Cerebellar cortex (tissue), 1 donor: ENCODE measurements at regions not wholly inside any gene's neighbourhood (a gene's known extent, or its start where the extent isn't known, plus 50 kb on each side); places are given as distances from the start of the nearest gene placed in this dataset.
"Not testable (repeated sequence)": the region's sequence is repeated elsewhere in the genome, so short reads cannot be mapped to it uniquely, and the experiment has no call there.

Source experiments
- DNase-seq: peaks from one replicate; pipeline ENCODE4 v3.0.0-alpha.2; 2015; ENCODE audit warnings: low spot score

DNA sequence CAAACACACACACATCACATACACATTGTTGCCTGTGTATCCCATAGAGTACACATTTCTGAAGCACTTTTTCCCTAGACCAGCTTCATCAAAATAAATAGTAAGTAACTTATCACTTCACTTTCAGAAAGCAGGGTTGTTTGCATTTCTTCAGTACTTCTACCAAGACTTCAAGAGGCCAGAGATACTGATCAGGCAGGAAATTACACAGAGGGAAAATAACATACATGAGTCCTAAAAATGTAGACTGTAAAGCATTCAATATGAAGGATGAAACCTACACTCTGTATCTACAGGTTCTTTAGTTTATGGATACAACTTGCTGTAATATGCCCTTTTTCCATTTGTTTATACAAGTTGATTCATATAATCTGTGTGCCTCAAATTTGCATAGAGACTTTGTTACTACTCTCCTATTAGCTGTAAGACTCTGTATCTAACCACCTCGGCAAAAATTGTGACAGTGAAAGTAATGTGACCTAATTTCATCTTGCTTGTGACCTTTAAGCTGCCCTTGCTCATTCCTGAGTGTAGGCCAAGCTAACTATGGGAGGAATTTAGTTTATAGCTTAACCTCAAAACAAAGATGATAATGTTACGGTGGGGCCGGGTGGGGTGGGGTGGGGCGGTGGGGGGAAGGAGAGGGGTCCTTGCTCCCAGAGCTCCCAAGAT lies 228.9 kb upstream of the SPOPL start:
- no peak for DNase-seq

DNA sequence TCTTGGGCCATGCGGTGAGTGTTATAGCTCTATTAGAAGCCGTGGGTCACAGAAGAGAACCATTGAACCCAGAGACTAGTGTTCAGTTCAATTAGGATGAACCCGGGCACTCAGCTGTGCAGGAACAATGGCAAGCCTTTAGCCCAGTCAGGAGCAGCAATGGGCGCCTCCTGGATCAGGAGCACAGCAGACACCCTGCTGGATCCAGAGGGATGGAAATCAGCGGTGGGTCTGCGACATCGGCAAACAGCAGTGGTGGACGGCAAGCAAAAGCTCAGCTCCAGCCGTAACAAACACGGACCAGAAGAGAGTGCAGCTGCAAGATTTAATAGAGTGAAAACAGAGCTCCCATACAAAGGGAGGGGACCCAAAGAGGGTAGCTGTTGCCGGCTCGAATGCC lies 228.3 kb upstream of the SPOPL start:
- not testable (repeated sequence) for DNase-seq

DNA sequence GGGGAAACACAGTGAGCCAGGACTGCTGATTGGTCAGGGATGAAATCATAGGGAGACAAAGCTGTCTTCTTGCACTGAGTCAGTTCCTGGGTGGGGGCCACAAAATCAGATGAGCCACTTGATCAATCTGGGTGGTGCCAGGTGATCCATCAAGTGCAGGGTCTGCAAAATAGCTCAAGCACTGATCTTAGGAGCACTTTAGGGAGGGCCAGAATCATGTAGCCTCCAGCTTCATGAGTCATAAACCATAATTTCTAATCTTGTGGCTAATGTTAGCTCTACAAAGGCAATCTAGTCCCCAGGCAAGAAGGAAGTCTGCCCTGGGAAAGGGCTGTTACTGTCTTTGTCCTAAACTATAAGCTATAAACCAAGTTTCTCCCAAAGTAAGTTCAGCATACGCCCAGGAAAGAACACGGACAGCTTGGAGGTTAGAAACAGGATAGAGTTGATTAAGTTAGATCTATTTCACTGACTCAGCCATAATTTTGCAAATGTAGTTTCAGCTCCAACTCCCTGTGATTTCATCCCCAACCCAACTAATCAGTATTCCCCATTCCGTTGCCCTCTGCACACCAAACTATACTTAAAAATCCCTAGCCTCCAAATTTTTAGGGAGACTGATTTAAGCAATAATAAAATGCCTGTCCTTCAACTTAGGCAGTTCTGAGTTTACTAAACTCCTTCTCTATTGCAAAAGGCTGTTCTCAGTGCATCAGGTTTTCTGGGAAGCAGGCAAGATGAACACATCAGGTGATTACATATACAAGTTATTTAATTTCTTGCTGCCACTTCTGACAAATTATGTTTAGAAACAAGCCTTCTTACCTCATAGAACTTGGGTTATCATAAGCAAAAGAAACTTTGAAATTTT lies 226.9 kb upstream of the SPOPL start:
- DNase-seq = no peak

DNA sequence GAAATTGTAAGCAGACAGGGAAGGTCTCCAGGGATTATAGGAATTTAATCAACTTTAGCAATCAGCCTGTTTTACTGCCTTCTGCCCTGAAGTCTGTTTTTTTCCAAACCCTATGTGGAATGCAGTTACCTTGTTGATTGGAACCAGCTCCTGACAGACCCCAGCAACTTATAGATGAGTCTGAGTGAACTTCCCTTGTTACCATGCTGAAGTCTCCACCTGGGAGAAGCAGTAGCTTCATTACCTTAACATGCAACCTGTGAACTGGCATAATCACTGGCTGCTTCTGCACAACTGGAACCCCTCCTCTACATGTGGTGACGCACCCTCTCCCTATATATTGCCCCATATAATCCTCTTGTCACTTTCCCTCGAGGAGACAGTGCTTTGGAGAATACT lies 226.3 kb upstream of the SPOPL start:
- DNase-seq = no peak

DNA sequence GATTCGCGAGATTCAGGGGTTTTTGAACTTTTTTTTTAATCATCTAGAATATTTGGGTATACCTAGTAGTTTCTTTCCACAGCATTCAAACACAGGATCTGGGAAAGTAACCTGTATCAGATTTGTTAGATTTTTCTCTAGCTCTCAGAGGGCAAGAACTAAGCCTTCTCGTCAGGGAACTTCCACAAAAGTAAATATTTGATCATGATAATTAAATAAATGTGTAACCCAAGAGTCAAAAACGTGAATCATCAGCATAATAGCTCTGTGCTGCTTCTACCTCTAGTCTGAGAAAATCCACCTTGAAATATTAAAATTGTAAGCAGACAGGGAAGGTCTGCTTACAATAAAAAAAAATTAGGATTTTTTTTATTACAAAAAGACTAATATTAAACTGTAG lies 225.7 kb upstream of the SPOPL start:
- no peak for DNase-seq

DNA sequence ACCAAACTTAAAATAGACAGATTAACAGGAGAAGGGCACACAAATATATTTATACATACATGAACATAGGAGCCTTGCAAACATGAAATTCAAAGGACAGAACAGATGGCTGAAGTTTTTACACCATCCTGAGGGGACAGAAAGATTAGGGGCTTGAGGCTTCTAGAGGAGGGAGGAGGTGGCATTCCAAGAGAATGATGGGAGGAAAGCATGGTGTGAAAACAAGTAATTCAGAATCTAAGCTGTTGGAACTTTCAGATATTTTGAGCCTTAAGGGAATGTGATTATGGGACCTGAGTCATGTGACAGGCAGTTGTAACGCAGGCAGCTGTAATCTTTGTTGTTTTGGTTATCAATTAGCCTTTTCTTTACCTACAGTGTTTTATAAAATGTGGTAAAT lies 225.2 kb upstream of the SPOPL start:
- no peak for DNase-seq

DNA sequence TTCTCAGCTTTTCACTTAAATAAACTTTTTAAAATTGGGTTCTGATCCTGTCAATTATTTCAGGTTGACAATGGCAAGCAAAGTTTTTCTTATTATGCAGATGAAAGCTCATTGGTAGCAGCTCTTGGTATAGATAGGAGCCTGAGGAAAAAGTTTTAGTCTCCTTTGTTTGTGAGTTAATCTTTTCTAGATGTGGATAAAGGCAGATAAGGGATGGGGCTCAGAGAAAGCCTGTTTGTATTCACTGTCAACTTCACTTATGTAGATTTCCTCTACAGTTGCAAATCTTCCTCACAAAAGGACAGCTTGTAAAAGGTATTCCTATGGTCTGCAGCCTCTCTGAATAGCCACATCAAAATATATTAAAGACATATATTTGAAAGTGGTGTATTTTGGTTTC lies 224.5 kb upstream of the SPOPL start:
- no peak for DNase-seq

DNA sequence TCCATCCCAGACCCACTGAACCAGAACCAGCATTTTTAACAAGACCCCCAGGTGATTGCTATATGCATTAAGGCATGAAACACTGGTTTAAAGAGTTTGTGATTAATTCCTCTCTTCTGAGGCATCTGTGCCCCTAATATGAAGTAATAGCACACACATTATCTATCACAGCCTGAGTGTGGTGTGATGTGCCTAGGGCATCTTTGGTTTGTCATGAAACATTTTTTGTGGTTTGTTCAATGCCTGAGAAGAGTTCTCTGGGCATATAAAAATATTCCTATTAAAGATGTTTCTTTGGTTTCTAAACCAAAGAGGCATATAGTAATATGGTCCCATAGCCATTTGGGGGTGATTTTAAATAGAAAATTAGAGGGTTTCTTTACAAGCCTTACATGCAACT lies 221.7 kb upstream of the SPOPL start:
- no peak for DNase-seq

DNA sequence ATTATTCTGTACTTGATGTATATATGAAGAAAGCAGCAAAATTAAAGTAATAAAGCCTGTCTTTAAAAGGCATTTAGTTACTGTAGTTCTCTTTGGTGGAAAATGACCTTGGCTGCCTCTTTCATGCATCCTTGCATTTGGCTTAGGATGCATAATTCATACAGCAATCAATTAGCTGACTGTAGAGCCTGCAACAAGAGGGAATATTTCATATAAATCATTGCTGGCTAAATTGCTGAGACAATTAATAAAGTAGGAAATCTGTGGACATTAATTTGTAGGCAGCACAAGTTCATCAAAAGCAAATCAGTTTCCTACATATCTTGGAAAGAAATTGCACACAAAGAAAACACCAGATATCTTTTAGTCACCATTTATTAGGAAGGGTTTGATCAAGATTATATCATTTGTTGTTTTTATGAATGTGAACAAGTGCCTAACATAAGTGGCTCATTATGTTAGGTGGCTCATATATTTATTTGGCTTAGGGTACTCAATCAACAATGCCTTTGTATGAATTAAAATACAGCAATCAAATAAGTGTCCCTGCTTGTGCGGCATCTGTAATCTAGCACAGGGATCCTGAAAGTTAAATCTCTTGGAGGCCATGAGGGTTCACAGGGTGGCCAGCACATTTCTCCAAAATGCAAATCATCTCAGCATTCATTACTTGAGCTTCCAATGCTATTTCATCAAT lies 220.4 kb upstream of the SPOPL start:
- no peak for DNase-seq

DNA sequence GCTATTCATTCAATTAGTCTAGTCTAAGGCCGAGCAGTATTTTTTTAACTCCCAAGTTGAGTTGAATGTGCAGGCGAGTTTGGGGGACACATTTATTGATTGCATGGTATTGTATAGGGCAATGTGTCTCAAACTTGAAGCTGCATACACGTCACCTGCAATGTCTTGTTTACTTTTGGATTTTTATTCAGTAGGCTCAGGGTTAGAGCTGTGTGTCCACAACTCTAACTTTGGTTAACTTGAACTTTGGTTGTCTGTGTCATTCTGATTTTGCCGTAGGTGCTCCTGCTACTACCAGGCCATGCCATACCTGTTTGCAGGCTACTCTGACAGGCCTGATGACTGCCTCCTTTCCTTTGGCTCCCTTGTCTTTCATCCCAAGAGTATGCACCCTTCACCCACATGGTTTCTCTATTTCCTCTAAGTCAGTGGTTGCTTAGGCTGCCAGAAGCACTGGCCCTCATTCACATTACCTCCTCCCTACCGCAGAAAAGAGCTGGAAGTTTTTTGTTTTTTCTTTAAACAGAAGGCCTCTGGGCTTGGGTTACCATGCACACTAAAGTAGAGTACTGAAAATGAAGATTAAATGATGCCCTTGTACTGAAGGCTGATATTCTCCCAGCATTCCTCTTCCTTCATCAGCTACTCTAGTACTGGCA lies 219.4 kb upstream of the SPOPL start:
- no peak for DNase-seq

DNA sequence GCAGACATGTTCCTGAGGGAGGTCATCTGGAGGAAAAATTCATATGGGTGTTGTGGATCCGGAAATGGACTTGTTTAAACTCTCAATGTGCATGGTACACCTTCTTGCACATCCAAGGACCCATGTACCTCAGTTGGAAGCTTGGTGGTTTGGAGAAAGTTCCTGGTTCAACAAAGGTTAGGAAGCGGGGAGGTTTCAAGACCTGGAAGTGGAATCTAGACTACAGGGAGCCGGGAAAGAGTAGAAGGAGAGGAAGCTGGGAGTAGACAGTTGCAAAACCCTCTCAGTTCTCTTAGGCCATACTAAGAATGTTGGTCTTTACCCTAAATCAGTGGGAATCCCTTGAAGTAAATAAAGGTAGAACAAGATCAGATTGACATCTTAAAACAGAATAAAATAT lies 209.8 kb upstream of the SPOPL start:
- no peak for DNase-seq

DNA sequence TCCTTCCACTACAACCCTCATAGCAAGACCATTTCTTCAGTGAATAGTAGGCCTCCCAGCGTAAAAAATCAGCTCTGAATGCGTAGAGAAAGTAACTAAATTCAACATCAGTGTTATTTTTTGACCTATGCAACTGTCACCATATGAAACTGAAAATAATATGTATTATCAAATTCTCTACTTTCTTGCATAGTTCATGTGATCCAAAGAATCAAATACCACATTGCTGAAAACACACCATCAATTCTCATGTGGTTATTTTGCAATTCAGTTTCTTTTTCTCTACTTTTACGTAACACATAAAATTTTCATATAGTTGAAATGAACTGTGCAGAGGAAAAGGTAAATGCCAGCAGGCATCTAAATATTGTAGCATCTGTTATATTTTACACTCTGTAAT lies 208.5 kb upstream of the SPOPL start:
- no peak for DNase-seq

DNA sequence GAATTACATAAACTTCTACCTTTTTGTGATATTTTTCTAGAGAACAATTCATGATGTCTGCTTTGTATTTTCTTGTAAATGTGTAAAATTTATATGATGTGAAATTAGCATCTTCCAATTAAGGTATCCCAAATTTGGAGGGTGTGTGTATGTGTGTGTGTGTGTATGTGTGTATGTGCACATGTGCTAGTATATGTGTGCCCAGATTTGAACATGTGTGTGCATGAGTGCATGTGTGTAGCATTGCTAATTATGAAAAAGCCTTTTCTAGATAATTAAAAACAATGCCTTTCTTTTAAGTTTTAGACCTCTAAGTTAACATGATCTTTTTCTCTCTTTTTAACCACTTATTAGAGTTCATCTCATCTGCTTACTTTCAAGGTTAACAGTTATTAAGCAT lies 208.0 kb upstream of the SPOPL start:
- no peak for DNase-seq

DNA sequence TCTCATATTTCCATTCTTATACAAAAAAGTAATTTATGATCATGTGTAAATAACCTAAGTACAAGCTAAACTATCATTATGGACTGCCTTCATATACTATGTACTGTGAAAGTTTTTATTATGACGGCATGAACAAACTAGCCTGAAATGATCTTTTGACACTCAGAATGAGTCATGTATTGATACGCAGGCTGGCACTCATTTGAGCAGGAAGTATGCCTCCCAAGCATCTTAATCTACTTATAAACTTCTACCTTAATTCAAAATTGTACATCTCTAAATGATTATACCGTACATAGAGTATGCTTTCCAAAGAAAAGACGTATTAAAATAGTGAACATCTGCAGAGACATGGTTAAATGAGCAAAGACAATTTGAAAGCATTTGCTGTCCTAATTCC lies 207.1 kb upstream of the SPOPL start:
- DNase-seq = no peak

DNA sequence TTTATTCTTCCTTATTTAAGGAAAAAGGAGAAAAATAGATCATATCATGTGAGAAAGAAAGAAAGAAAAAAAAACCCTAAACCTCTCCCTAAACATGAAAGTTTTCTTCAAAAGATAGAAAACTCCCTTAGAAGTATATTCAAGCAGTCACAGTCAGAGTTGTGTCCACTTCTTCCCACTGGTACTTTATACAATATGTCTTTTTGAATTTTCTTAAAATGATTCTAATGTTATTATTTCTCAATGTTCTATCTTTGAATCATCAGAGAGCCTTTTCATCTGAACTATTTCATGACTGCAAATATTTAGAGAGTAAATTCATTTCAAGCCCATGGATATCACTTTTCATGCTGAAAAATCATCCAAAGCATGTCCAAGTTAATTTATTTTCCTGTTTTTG lies 205.2 kb upstream of the SPOPL start:
- DNase-seq = no peak

DNA sequence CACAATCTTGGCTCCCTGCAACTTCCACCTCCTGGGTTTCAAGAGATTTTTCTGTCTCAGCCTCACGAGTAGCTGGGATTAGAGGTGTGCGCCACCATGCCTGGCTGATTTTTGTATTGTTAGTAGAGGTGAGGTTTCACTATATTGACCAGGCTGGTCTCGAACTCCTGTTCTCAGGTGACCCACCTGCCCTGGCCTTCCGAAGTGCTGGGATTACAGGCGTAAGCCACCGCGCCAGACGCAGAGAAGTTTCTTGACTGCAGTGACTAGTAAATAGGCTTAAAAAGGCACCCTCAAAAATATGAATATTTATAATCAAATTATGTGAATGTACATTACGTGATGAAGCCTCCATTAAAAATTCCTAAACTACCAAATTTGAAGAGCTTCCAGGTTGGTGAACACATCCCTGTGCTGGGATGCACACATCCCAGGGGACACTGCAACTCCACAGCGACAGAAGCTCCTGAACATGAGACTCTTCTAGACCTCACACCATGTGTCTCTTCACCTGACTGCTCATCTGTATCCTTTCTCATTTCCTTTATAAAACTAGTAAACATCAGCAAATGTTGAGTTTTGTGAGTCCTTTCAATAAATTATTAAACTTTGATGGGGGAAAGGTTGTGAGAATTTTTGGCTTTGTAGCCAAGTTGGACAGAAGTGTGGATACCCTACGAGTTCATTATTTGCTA lies 203.3 kb upstream of the SPOPL start:
- no peak for DNase-seq

DNA sequence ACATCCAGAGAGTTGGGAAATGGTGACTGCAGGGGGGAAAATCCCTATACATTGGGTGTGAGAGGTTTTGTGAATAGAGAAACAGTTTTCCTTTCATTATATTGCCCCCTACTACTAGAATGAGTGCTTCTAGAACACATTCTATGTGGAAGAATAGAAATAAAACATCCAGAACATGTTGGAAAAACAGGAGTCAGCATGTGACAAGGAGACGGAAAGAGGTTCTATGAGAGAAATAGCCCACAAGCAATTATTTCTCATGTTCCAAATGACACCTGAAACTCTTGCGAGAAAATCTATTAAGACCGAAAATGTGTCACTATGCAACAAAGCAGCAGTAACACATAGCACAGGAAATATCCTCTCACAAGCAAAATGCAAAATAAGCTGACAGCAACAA lies 202.7 kb upstream of the SPOPL start:
- DNase-seq = no peak

DNA sequence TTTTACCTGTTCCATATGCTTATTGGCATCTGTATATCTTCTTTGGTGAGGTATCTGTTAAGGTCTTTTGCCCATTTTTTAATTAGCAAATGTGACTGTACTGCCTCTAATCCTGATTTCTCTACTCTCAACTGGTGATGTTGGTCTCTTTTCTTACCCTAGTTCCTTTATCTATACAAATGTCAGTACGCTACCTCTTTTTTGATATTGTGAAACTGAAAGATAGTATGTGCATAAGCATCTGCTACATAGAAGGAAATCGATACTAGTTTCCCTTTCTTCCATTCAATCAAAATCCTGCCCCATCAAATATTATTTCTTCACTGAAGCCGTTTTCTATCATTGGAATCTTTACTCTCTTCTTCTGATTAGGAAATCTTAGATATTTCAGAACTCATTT lies 194.9 kb upstream of the SPOPL start:
- no peak for DNase-seq

DNA sequence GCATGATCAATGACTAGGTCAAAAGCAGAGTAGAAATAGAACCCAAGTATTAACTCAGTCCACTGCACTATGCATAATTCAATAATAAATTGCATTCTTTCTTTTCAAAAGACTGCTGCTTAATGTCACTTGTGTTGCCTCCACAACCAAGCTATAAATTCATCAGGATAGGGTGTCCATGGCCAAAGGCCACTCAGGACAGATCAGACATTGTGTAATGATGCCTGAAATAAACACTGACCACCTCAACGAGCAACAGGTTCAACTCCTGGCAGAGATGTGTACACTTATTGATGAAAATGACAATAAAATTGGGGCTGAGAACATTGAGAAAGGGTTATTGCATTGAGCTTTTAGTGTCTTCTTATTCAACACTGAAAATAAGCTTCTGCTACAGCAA lies 194.5 kb upstream of the SPOPL start:
- DNase-seq = no peak

DNA sequence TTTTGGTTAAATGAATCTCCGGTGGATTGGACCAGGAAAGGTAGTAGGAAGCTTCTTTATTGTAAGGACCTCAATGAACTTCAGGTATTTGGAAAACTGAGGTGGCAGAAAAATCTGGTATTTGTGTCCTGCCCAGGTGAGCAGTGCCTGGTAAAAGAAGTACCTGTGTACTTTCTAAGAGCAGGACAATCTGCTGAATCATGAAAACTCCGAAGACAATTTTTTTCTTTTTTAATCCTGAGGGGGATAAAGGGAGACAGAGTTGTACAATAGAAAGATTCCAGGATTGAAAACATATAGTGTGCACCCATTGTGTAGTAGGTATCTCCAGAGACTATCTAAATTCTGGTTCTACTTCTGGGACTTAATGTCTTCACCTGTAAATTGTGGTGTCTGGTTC lies 191.8 kb upstream of the SPOPL start:
- no peak for DNase-seq

DNA sequence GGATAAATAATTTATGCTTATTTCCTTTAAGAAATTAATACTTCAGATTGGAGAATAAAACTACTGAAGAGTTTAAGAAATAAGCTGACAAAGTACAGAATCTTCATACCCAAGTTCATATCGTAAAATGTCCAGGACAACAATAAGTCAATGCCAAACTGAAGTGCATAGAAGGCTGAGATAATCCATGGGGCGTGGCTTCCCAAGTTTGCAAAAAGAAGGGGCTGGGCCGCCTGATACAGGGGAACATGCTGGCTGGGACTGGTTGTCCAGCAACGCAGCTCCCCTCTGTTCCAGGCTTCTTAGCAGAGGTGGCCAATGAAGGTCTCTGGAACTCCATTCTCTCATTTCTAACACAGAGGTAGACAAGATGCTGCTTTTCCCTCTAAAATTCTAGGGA lies 189.5 kb upstream of the SPOPL start:
- DNase-seq = no peak

DNA sequence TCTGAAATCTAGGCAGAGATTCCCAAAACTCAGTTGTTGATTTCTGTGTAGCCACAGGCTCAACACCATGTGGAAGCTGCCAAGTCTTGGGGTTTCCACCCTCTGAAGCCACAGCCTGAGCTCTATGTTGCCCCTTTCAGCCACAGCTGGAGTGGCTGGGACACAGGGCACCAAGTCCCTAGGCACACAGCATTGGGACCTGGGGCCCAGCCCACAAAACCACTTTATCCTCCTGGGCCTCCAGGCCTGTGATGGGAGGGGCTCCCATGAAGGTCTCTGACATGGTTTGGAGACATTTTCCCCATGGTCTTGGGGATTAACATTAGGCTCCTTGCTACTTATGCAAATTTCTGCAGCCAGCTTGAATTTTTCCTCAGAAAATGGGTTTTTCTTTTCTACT lies 186.0 kb upstream of the SPOPL start:
- not testable (repeated sequence) for DNase-seq
